ENCODE measurements at regions not wholly inside any gene's neighbourhood (a gene's known extent, or its start where the extent isn't known, plus 50 kb on each side); places are given as distances from the start of the nearest gene placed in this dataset.

- TF ChIP-seq, protein P1, sequence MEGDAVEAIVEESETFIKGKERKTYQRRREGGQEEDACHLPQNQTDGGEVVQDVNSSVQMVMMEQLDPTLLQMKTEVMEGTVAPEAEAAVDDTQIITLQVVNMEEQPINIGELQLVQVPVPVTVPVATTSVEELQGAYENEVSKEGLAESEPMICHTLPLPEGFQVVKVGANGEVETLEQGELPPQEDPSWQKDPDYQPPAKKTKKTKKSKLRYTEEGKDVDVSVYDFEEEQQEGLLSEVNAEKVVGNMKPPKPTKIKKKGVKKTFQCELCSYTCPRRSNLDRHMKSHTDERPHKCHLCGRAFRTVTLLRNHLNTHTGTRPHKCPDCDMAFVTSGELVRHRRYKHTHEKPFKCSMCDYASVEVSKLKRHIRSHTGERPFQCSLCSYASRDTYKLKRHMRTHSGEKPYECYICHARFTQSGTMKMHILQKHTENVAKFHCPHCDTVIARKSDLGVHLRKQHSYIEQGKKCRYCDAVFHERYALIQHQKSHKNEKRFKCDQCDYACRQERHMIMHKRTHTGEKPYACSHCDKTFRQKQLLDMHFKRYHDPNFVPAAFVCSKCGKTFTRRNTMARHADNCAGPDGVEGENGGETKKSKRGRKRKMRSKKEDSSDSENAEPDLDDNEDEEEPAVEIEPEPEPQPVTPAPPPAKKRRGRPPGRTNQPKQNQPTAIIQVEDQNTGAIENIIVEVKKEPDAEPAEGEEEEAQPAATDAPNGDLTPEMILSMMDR (IDR thresholded peaks at IDR 0.05; ENCODE audit: low read length), result no peak
- no peak for TF ChIP-seq EZH2 (IDR thresholded peaks at IDR 0.05; ENCODE audit: borderline replicate concordance, low read length)
Measured at GRCh38 chr3:74074700-74075099, 450.0 kb upstream of the PDZRN3 start.
